GM12875 (cell line): ENCODE measurements at regions not wholly inside any gene's neighbourhood (a gene's known extent, or its start where the extent isn't known, plus 50 kb on each side); places are given as distances from the start of the nearest gene placed in this dataset.

ENCODE experiments used
- H3K4me3 ChIP-seq: one replicate; pipeline ENCODE4 v1.5.1; 2011; ENCODE audit warnings: low read depth, low read length, control low read depth
- TF ChIP-seq, protein P1 (sequence below): IDR thresholded peaks from 2 replicates; pipeline ENCODE4 v1.5.1; 2011; ENCODE audit warnings: low read depth, mild to moderate bottlenecking, control low read depth, inconsistent platforms, low read length, moderate library complexity, borderline replicate concordance; ENCODE audit not compliant: insufficient read depth

- H3K4me3 ChIP-seq, result no peak overlapping the region
- TF ChIP-seq, protein P1, sequence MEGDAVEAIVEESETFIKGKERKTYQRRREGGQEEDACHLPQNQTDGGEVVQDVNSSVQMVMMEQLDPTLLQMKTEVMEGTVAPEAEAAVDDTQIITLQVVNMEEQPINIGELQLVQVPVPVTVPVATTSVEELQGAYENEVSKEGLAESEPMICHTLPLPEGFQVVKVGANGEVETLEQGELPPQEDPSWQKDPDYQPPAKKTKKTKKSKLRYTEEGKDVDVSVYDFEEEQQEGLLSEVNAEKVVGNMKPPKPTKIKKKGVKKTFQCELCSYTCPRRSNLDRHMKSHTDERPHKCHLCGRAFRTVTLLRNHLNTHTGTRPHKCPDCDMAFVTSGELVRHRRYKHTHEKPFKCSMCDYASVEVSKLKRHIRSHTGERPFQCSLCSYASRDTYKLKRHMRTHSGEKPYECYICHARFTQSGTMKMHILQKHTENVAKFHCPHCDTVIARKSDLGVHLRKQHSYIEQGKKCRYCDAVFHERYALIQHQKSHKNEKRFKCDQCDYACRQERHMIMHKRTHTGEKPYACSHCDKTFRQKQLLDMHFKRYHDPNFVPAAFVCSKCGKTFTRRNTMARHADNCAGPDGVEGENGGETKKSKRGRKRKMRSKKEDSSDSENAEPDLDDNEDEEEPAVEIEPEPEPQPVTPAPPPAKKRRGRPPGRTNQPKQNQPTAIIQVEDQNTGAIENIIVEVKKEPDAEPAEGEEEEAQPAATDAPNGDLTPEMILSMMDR, result no peak
These were observed 412.8 kb downstream of the CD83 start for GRCh38 chr6:14530385-14530784.

- TF ChIP-seq, protein P1, result no peak
- no peak overlapping the region for H3K4me3 ChIP-seq
These were observed 415.9 kb downstream of the CD83 start for GRCh38 chr6:14533446-14533845.

DNA sequence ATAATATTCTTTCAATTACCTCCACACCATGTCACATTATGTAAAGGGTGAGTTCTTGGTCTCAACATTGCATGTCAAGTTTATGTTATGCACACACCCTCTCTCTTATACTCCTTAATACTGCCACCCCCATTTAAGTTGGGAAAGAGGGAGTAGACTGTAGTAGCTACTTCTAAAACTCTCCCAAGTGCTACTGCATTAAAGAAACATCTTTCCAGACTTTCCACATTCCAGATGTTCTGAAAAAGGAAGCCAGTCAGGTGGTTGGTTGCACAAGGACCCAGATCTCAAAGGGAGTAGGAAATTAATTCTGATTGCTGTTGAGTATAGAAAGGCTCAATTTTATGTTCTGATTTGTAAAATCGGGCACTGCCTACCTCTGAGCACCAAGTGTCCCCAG lies 419.5 kb downstream of the CD83 start:
- TF ChIP-seq, protein P1, result no peak
- H3K4me3 ChIP-seq, result no peak overlapping the region

GRCh38 chr6:14540276-14540675 lies 422.7 kb downstream of the CD83 start:
- TF ChIP-seq, protein P1, result no peak
- H3K4me3 ChIP-seq, result no peak overlapping the region

DNA sequence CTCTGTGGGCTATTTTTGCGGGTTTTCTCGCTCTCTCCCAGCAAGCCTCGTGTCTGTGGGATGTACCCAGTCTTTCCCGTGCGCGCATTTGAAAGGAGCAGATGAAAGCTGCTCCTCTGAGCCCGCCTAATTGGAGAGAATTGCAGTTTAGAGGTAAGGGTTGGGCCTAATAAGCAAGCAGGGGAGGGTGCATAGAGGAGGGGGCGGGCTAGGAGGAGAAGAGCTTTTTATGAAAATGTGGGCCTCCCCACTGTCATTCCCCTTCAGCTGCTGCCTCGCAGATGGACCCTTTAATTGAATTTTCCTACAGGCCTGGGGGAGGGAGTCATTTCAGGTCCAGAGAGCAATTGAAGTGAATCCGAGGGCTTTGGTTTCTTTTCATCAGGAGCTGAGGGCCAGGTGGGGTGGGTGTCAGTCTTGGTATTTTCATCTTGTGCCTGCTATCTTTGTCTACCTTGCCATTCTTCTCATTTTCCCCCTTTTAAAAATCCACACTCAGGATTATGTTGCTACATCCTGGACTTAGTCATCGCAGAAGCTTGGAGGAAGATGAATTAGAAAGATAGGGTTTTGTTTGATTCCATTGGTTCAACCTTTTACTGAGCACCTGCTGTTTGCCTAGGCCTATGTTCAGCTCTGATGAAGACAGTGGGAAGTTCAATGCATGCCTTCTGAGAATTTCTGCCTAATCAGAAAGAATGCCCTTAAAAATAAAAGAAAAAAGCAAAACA lies 423.4 kb downstream of the CD83 start:
- H3K4me3 ChIP-seq, result no peak overlapping the region
- TF ChIP-seq, protein P1, result no peak

GRCh38 chr6:14542670-14543366 lies 425.2 kb downstream of the CD83 start:
- H3K4me3 ChIP-seq, result no peak overlapping the region
- TF ChIP-seq, protein P1, result no peak
